PC-3 (cell line): ENCODE measurements at regions not wholly inside any gene's neighbourhood (a gene's known extent, or its start where the extent isn't known, plus 50 kb on each side); places are given as distances from the start of the nearest gene placed in this dataset.

ENCODE experiments used
- ATAC-seq: fragments of 200-7000 bp; cut with Tn5 transposase; 2 replicates; pipeline ENCODE4 v1.9.1; 2020; ENCODE audit warnings: mild to moderate bottlenecking, moderate library complexity
- BruUV-seq: library from RNA; stranded (reverse); fragments of 400-500 nt; replicated peaks from 2 replicates; lab custom pipeline; 2021; lab: Mats Ljungman, UMichigan
- CTCF ChIA-PET: fragments of 300-600 bp; sonication (Branson Sonifier 250); formaldehyde crosslinking; loops from one replicate; lab custom pipeline; 2022; ENCODE audit warnings: antibody characterized with exemption; lab: Charles Lee
- POLR2A ChIA-PET: fragments of 300-600 bp; sonication (Branson Sonifier 250); formaldehyde crosslinking; loops from one replicate; lab custom pipeline; 2022; ENCODE audit warnings: antibody characterized with exemption; ENCODE audit not compliant: unreplicated experiment; lab: Charles Lee
- DNase-seq: peaks from one replicate; pipeline ENCODE4 v3.0.0-alpha.2; 2015
- H2AFZ ChIP-seq: fragments of 300-600 bp; sonication (generic); 2 replicates; pipeline ENCODE4 v1.6.0; 2016; ENCODE audit warnings: antibody characterized with exemption, low read length
- H3F3A ChIP-seq: fragments of 300-600 bp; sonication (generic); one replicate; pipeline ENCODE4 v1.6.0; 2017; ENCODE audit warnings: antibody characterized with exemption, low read length, control low read depth, mild to moderate bottlenecking; ENCODE audit not compliant: unreplicated experiment
- H3K27ac ChIP-seq: fragments of 300-600 bp; sonication (generic); 2 replicates; pipeline ENCODE4 v1.5.1; 2016; ENCODE audit warnings: mild to moderate bottlenecking, low read length
- H3K27me3 ChIP-seq: fragments of 300-600 bp; sonication (generic); 2 replicates; pipeline ENCODE4 v1.6.1; 2016; ENCODE audit warnings: low read length, mixed read lengths
- H3K36me3 ChIP-seq: fragments of 300-600 bp; sonication (generic); 2 replicates; pipeline ENCODE4 v1.6.1; 2016; ENCODE audit warnings: low read depth, mixed run types, low read length, mixed read lengths
- H3K4me1 ChIP-seq: fragments of 300-600 bp; sonication (generic); 2 replicates; pipeline ENCODE4 v1.5.1; 2016; ENCODE audit warnings: low read length; ENCODE audit not compliant: insufficient read depth
- H3K4me2 ChIP-seq: fragments of 300-600 bp; sonication (generic); 2 replicates; pipeline ENCODE4 v1.6.0; 2016; ENCODE audit warnings: low read length
- H3K4me3 ChIP-seq: fragments of 300-600 bp; sonication (generic); 2 replicates; pipeline ENCODE4 v1.5.1; 2016; ENCODE audit warnings: mild to moderate bottlenecking, low read length, mixed read lengths
- H3K79me2 ChIP-seq: fragments of 300-600 bp; sonication (generic); 2 replicates; pipeline ENCODE4 v1.6.1; 2017; ENCODE audit warnings: low read length, mixed read lengths
- H3K9ac ChIP-seq: fragments of 300-600 bp; sonication (generic); 2 replicates; pipeline ENCODE4 v1.6.0; 2016; ENCODE audit warnings: mild to moderate bottlenecking, low read length
- H3K9me2 ChIP-seq: fragments of 300-600 bp; sonication (generic); replicated peaks from 2 replicates; pipeline ENCODE4 v1.6.1; 2016; ENCODE audit warnings: mixed run types, low read length, mixed read lengths
- H3K9me3 ChIP-seq: fragments of 300-600 bp; sonication (generic); 2 replicates; pipeline ENCODE4 v1.6.1; 2016; ENCODE audit warnings: low read length, mixed read lengths
- H4K20me1 ChIP-seq: fragments of 300-600 bp; sonication (generic); 2 replicates; pipeline ENCODE4 v1.6.1; 2016; ENCODE audit warnings: low read length, mixed read lengths
- EZH2 ChIP-seq: fragments of 300-600 bp; sonication (generic); IDR thresholded peaks from one replicate; pipeline ENCODE4 v1.6.1; 2017; ENCODE audit warnings: antibody characterized with exemption, mild to moderate bottlenecking, low read length; ENCODE audit not compliant: unreplicated experiment
- EZH2phosphoT487 ChIP-seq: fragments of 300-600 bp; sonication (generic); IDR thresholded peaks from 2 replicates; pipeline ENCODE4 v1.6.1; 2018; ENCODE audit warnings: mild to moderate bottlenecking, antibody characterized with exemption, low read length, borderline replicate concordance
- intact Hi-C: fragments of 100-400 bp; cut with micrococcal nuclease; formaldehyde crosslinking; loops from 2 replicates; pipeline ENCODE4 v1.9.0; 2023
- TF ChIP-seq, protein P1 (sequence below): fragments of 300-600 bp; sonication (generic); conservative IDR thresholded peaks from 2 replicates; pipeline ENCODE4 v1.5.1; 2017; ENCODE audit warnings: antibody characterized with exemption, low read depth, mild to moderate bottlenecking, low read length

DNA sequence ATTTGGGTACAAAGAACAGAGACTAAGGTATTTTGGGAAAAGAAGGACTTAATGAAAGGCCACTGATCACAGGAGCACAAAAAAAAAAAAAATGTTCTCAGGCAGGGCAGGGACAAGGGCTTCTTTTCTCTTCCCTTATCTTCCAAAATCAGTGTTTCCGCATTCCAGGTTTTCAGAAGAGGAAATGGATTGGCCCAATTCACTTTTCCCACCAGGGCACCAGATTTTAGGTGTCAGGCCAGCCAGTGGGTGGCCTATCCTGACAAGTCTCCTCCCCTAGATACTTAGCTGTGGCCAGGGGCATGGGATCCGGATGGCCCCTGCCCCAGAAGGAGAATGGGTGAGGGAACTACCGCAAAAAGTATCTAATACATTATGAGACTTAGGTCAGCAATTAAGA, 88.9 kb upstream of the WAC start:
- no peaks in the 10 kb centered on the region for H3K36me3 ChIP-seq
- no peaks in the 10 kb centered on the region for H3K4me1 ChIP-seq
- H4K20me1 ChIP-seq = no peaks in the 10 kb centered on the region
- ChIA-PET POLR2A (no interaction called here), CTCF (no interaction called here)
- H2AFZ ChIP-seq = no peak overlapping the region
- H3K27me3 ChIP-seq = no peaks in the 10 kb centered on the region
- no peak overlapping the region for H3K4me3 ChIP-seq
- DNase-seq (no peak), ATAC-seq (no peak)
- no peak overlapping the region for H3K9ac ChIP-seq
- no peaks in the 10 kb centered on the region for H3K79me2 ChIP-seq
- BruUV-seq = no TSS peak
- no peaks in the 10 kb centered on the region for H3K9me2 ChIP-seq
- H3K27ac ChIP-seq = no peak overlapping the region
- no peak for TF ChIP-seq EZH2phosphoT487
- no peak for TF ChIP-seq EZH2
- TF ChIP-seq, protein P1, sequence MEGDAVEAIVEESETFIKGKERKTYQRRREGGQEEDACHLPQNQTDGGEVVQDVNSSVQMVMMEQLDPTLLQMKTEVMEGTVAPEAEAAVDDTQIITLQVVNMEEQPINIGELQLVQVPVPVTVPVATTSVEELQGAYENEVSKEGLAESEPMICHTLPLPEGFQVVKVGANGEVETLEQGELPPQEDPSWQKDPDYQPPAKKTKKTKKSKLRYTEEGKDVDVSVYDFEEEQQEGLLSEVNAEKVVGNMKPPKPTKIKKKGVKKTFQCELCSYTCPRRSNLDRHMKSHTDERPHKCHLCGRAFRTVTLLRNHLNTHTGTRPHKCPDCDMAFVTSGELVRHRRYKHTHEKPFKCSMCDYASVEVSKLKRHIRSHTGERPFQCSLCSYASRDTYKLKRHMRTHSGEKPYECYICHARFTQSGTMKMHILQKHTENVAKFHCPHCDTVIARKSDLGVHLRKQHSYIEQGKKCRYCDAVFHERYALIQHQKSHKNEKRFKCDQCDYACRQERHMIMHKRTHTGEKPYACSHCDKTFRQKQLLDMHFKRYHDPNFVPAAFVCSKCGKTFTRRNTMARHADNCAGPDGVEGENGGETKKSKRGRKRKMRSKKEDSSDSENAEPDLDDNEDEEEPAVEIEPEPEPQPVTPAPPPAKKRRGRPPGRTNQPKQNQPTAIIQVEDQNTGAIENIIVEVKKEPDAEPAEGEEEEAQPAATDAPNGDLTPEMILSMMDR = no peak
- no peak overlapping the region for H3K4me2 ChIP-seq
- H3K9me3 ChIP-seq = no peaks in the 10 kb centered on the region
- no peaks in the 10 kb centered on the region for H3F3A ChIP-seq
- intact Hi-C loops = no loop called here

DNA sequence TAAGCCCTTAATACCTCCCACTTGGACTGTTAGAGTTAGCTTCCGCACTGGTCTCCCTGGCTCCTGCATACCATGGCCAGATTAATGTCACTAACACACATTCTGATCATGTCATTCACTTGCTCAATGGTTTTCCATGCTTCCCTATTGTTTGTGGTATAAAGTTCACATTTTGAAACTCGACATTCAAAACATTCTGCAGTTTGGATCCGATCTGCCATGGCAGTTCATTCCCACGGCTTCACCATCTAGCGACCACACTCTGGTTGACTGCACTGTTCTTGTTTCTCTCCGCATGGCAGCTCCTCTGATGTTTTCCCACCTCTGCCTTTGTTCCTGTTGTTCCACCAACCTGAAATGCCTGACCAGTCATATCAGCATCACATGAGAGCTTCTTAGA, 87.4 kb upstream of the WAC start:
- H3K9ac ChIP-seq = no peak overlapping the region
- CTCF ChIA-PET = no interaction called here
- intact Hi-C loops = no loop called here

DNA sequence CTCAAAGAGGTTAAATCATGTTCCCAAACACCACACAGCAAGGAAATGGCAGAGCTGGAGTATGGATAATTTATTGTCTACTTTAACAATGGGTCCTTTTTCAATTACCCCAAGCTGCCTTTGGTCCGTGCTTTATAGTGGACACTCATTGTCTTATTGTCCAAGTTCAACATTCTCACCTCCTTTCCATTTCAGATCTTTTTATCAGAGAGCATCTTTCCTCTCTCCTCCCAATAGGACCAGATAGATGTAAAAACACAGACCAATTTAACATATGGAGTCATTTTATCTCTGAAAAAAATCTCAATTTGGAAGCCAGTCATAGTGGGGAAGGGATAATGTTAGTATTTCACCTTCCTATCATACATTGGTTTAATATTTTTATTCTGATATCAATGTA, 83.5 kb upstream of the WAC start:
- POLR2A ChIA-PET = no interaction called here
- Histone ChIP-seq H3K9me2 (no peaks in the 10 kb centered on the region), H3K4me3 (no peak overlapping the region), H3K27ac (no peak overlapping the region), H3K36me3 (no peaks in the 10 kb centered on the region), H3K9me3 (no peaks in the 10 kb centered on the region), H3K27me3 (no peaks in the 10 kb centered on the region), H3K4me1 (no peaks in the 10 kb centered on the region), H3K79me2 (no peaks in the 10 kb centered on the region), H3K4me2 (no peak overlapping the region), H3F3A (no peaks in the 10 kb centered on the region), H4K20me1 (no peaks in the 10 kb centered on the region), H3K9ac (no peak overlapping the region), H2AFZ (no peak overlapping the region)
- no TSS peak for BruUV-seq
- DNase-seq (no peak), ATAC-seq (no peak)
- TF ChIP-seq, protein P1 = no peak
- TF ChIP-seq EZH2 (no peak), EZH2phosphoT487 (no peak)
- intact Hi-C loops = no loop called here
- CTCF ChIA-PET = no interaction called here

More for the DNA sequence above, 87.4 kb upstream of the WAC start:
- H4K20me1 ChIP-seq = no peaks in the 10 kb centered on the region
- no peaks in the 10 kb centered on the region for H3K9me3 ChIP-seq
- H3K27me3 ChIP-seq = no peaks in the 10 kb centered on the region
- no TSS peak for BruUV-seq
- no peak overlapping the region for H3K4me3 ChIP-seq
- no peaks in the 10 kb centered on the region for H3K36me3 ChIP-seq
- no peak for TF ChIP-seq EZH2
- no peak for TF ChIP-seq EZH2phosphoT487
- TF ChIP-seq, protein P1 = no peak
- POLR2A ChIA-PET = no interaction called here
- DNase-seq = no peak
- no peak overlapping the region for H3K27ac ChIP-seq
- H3K4me1 ChIP-seq = no peaks in the 10 kb centered on the region
- no peak overlapping the region for H2AFZ ChIP-seq
- no peak overlapping the region for H3K4me2 ChIP-seq
- H3F3A ChIP-seq = no peaks in the 10 kb centered on the region
- no peak for ATAC-seq
- no peaks in the 10 kb centered on the region for H3K79me2 ChIP-seq
- H3K9me2 ChIP-seq = no peaks in the 10 kb centered on the region
